ENCODE measurements at regions not wholly inside any gene's neighbourhood (a gene's known extent, or its start where the extent isn't known, plus 50 kb on each side); places are given as distances from the start of the nearest gene placed in this dataset.

- no peak overlapping the region for H3K4me2 ChIP-seq (ENCODE audit: low read length)
- no peaks in the 10 kb centered on the region for H3K9me3 ChIP-seq (ENCODE audit: control insufficient read depth, insufficient read depth, low read length)
Measured at GRCh38 chr1:30449003-30449402, 274.4 kb downstream of the MATN1 start.

GRCh38 chr1:30447701-30448100 lies 275.7 kb downstream of the MATN1 start:
- Histone ChIP-seq H3K9me3 (ENCODE audit: control insufficient read depth, insufficient read depth, low read length) (no peaks in the 10 kb centered on the region), H3K4me1 (ENCODE audit: control insufficient read depth, low read length) (no peaks in the 10 kb centered on the region), H3K27me3 (ENCODE audit: control insufficient read depth, low read length) (no peaks in the 10 kb centered on the region), H3K36me3 (ENCODE audit: control insufficient read depth, low read length) (no peaks in the 10 kb centered on the region), H3K9me2 (replicated peaks; ENCODE audit: control insufficient read depth, low read length) (no peaks in the 10 kb centered on the region), H3K4me2 (ENCODE audit: low read length) (no peak overlapping the region), H4K20me1 (ENCODE audit: control insufficient read depth, insufficient read depth, low read depth, low read length) (no peaks in the 10 kb centered on the region), H3F3A (ENCODE audit: control insufficient read depth, insufficient read depth) (no peaks in the 10 kb centered on the region), H3K79me2 (ENCODE audit: control insufficient read depth, low read length) (no peaks in the 10 kb centered on the region), H3K4me3 (ENCODE audit: low read length) (no peak overlapping the region), H3K27ac (ENCODE audit: low read depth, low read length) (no peak overlapping the region)
- TF ChIP-seq CTCF (IDR thresholded peaks at IDR 0.05; ENCODE audit: low read depth, low read length, poor library complexity, severe bottlenecking) (no peak), EZH2phosphoT487 (IDR thresholded peaks at IDR 0.05; ENCODE audit: borderline replicate concordance, low read length) (no peak)

More at GRCh38 chr1:30449003-30449402, 274.4 kb downstream of the MATN1 start:
- H3K27me3 ChIP-seq (ENCODE audit: control insufficient read depth, low read length): no peaks in the 10 kb centered on the region
- no peaks in the 10 kb centered on the region for H3F3A ChIP-seq (ENCODE audit: control insufficient read depth, insufficient read depth)
- H3K27ac ChIP-seq (ENCODE audit: low read depth, low read length): no peak overlapping the region
- H3K36me3 ChIP-seq (ENCODE audit: control insufficient read depth, low read length): no peaks in the 10 kb centered on the region
- no peaks in the 10 kb centered on the region for H3K9me2 ChIP-seq (replicated peaks; ENCODE audit: control insufficient read depth, low read length)
- no peaks in the 10 kb centered on the region for H3K79me2 ChIP-seq (ENCODE audit: control insufficient read depth, low read length)
- TF ChIP-seq EZH2phosphoT487 (IDR thresholded peaks at IDR 0.05; ENCODE audit: borderline replicate concordance, low read length) (no peak), CTCF (IDR thresholded peaks at IDR 0.05; ENCODE audit: low read depth, low read length, poor library complexity, severe bottlenecking) (no peak)
- H3K4me1 ChIP-seq (ENCODE audit: control insufficient read depth, low read length): no peaks in the 10 kb centered on the region
- no peaks in the 10 kb centered on the region for H4K20me1 ChIP-seq (ENCODE audit: control insufficient read depth, insufficient read depth, low read depth, low read length)
- H3K4me3 ChIP-seq (ENCODE audit: low read length): no peak overlapping the region

GRCh38 chr1:30447080-30447479 lies 276.3 kb downstream of the MATN1 start:
- no peak overlapping the region for H3K4me3 ChIP-seq (ENCODE audit: low read length)
- TF ChIP-seq CTCF (IDR thresholded peaks at IDR 0.05; ENCODE audit: low read depth, low read length, poor library complexity, severe bottlenecking): no peak
- TF ChIP-seq EZH2phosphoT487 (IDR thresholded peaks at IDR 0.05; ENCODE audit: borderline replicate concordance, low read length): no peak
- no peaks in the 10 kb centered on the region for H3K9me3 ChIP-seq (ENCODE audit: control insufficient read depth, insufficient read depth, low read length)
- no peaks in the 10 kb centered on the region for H4K20me1 ChIP-seq (ENCODE audit: control insufficient read depth, insufficient read depth, low read depth, low read length)
- H3K4me2 ChIP-seq (ENCODE audit: low read length): no peak overlapping the region
- H3K27me3 ChIP-seq (ENCODE audit: control insufficient read depth, low read length): no peaks in the 10 kb centered on the region
- no peak overlapping the region for H3K27ac ChIP-seq (ENCODE audit: low read depth, low read length)
- H3K36me3 ChIP-seq (ENCODE audit: control insufficient read depth, low read length): no peaks in the 10 kb centered on the region
- no peaks in the 10 kb centered on the region for H3K79me2 ChIP-seq (ENCODE audit: control insufficient read depth, low read length)
- no peaks in the 10 kb centered on the region for H3F3A ChIP-seq (ENCODE audit: control insufficient read depth, insufficient read depth)
- H3K9me2 ChIP-seq (replicated peaks; ENCODE audit: control insufficient read depth, low read length): no peaks in the 10 kb centered on the region
- no peaks in the 10 kb centered on the region for H3K4me1 ChIP-seq (ENCODE audit: control insufficient read depth, low read length)

- Histone ChIP-seq H3K9me2 (replicated peaks; ENCODE audit: control insufficient read depth, low read length) (no peaks in the 10 kb centered on the region), H3K9me3 (ENCODE audit: control insufficient read depth, insufficient read depth, low read length) (no peaks in the 10 kb centered on the region), H4K20me1 (ENCODE audit: control insufficient read depth, insufficient read depth, low read depth, low read length) (no peaks in the 10 kb centered on the region), H3K4me2 (ENCODE audit: low read length) (no peak overlapping the region), H3F3A (ENCODE audit: control insufficient read depth, insufficient read depth) (no peaks in the 10 kb centered on the region), H3K36me3 (ENCODE audit: control insufficient read depth, low read length) (no peaks in the 10 kb centered on the region), H3K4me3 (ENCODE audit: low read length) (no peak overlapping the region), H3K79me2 (ENCODE audit: control insufficient read depth, low read length) (no peaks in the 10 kb centered on the region), H3K27ac (ENCODE audit: low read depth, low read length) (no peak overlapping the region), H3K27me3 (ENCODE audit: control insufficient read depth, low read length) (no peaks in the 10 kb centered on the region), H3K4me1 (ENCODE audit: control insufficient read depth, low read length) (no peaks in the 10 kb centered on the region)
- TF ChIP-seq EZH2phosphoT487 (IDR thresholded peaks at IDR 0.05; ENCODE audit: borderline replicate concordance, low read length) (no peak), CTCF (IDR thresholded peaks at IDR 0.05; ENCODE audit: low read depth, low read length, poor library complexity, severe bottlenecking) (no peak)
Measured at GRCh38 chr1:30446508-30446907, 276.9 kb downstream of the MATN1 start.
